ACHN (cell line): ENCODE measurements at regions not wholly inside any gene's neighbourhood (a gene's known extent, or its start where the extent isn't known, plus 50 kb on each side); places are given as distances from the start of the nearest gene placed in this dataset.
"Not testable (repeated sequence)": the region's sequence is repeated elsewhere in the genome, so short reads cannot be mapped to it uniquely, and the experiment has no call there.

Experiments used
- DNase-seq: peaks from one replicate; pipeline ENCODE4 v3.0.0-alpha.2; 2015
- in situ Hi-C: cut with HindIII; loops from 2 replicates; pipeline ENCODE4 v1.10.0; 2017; ENCODE audit warnings: low sequenced_read_pairs, low pct_ligation_motif_present, low pct_unique_long_range_greater_than_20kb

GRCh38 chr6:133083248-133083967 lies 157.7 kb upstream of the EYA4 start:
- in situ Hi-C loops = no loop called here
- DNase-seq = no peak

- in situ Hi-C loops = no loop called here
- DNase-seq = no peak
Measured at GRCh38 chr6:133085471-133085870, 155.7 kb upstream of the EYA4 start.

GRCh38 chr6:133085896-133086295 lies 155.3 kb upstream of the EYA4 start:
- in situ Hi-C loops = no loop called here
- no peak for DNase-seq

GRCh38 chr6:133088931-133089695 lies 152.0 kb upstream of the EYA4 start:
- in situ Hi-C loops = no loop called here
- no peak for DNase-seq

GRCh38 chr6:133092199-133092598 lies 149.0 kb upstream of the EYA4 start:
- in situ Hi-C loops = no loop called here
- no peak for DNase-seq

- no peak for DNase-seq
- in situ Hi-C loops = no loop called here
Measured at GRCh38 chr6:133092771-133093170, 148.4 kb upstream of the EYA4 start.

- in situ Hi-C loops, DNase-seq: not testable (repeated sequence)
Measured at GRCh38 chr6:133093211-133093610, 147.9 kb upstream of the EYA4 start.

GRCh38 chr6:133093956-133094355 lies 147.2 kb upstream of the EYA4 start:
- in situ Hi-C loops = no loop called here
- no peak for DNase-seq

- DNase-seq = no peak
- in situ Hi-C loops = no loop called here
Measured at GRCh38 chr6:133097208-133097607, 143.9 kb upstream of the EYA4 start.

GRCh38 chr6:133099573-133099972 lies 141.6 kb upstream of the EYA4 start:
- DNase-seq = peak; percentile 59
- in situ Hi-C loops = no loop called here

GRCh38 chr6:133100865-133101264 lies 140.3 kb upstream of the EYA4 start:
- in situ Hi-C loops = no loop called here
- no peak for DNase-seq

GRCh38 chr6:133101790-133102189 lies 139.4 kb upstream of the EYA4 start:
- no peak for DNase-seq
- in situ Hi-C loops = no loop called here

GRCh38 chr6:133106934-133107333 lies 134.2 kb upstream of the EYA4 start:
- in situ Hi-C loops = no loop called here
- no peak for DNase-seq

- DNase-seq = no peak
- in situ Hi-C loops = no loop called here
Measured at GRCh38 chr6:133108419-133108818, 132.7 kb upstream of the EYA4 start.

GRCh38 chr6:133114973-133115372 lies 126.2 kb upstream of the EYA4 start:
- in situ Hi-C loops = no loop called here
- DNase-seq = peak; percentile 15

- in situ Hi-C loops = no loop called here
- no peak for DNase-seq
Measured at GRCh38 chr6:133115946-133116345, 125.2 kb upstream of the EYA4 start.

- in situ Hi-C loops = no loop called here
- DNase-seq = no peak
Measured at GRCh38 chr6:133128191-133128590, 113.0 kb upstream of the EYA4 start.

- in situ Hi-C loops = no loop called here
- DNase-seq = no peak
Measured at GRCh38 chr6:133129556-133129955, 111.6 kb upstream of the EYA4 start.

GRCh38 chr6:133130863-133131262 lies 110.3 kb upstream of the EYA4 start:
- peak; percentile 49 for DNase-seq
- in situ Hi-C loops = no loop called here
